WERI-Rb-1 (cell line): ENCODE measurements at regions not wholly inside any gene's neighbourhood (a gene's known extent, or its start where the extent isn't known, plus 50 kb on each side); places are given as distances from the start of the nearest gene placed in this dataset.
A peak's percentile ranks its signal among the peaks of the same experiment; 100 is the strongest.

Experiments
- DNase-seq: peaks from one replicate; pipeline ENCODE4 v3.0.0-alpha.2; 2020
- H3K27ac ChIP-seq: fragments of 250-450 bp; sonication (Bioruptor Pico); 2 replicates; pipeline ENCODE4 v1.5.1; 2020; ENCODE audit warnings: mild to moderate bottlenecking, moderate library complexity
- H3K27me3 ChIP-seq: fragments of 250-450 bp; sonication (Bioruptor Pico); 2 replicates; pipeline ENCODE4 v1.5.1; 2021; ENCODE audit warnings: mild to moderate bottlenecking, low read depth, moderate library complexity; ENCODE audit not compliant: insufficient read depth, severe bottlenecking
- H3K36me3 ChIP-seq: fragments of 250-450 bp; sonication (Bioruptor Pico); 2 replicates; pipeline ENCODE4 v1.5.1; 2020; ENCODE audit warnings: mild to moderate bottlenecking, moderate library complexity
- H3K4me3 ChIP-seq: 2 replicates; pipeline ENCODE4 v1.5.1; 2011; ENCODE audit warnings: low read depth, mild to moderate bottlenecking, control low read depth, low read length
- H3K9me3 ChIP-seq: fragments of 250-450 bp; sonication (Bioruptor Pico); 2 replicates; pipeline ENCODE4 v1.5.1; 2021; ENCODE audit warnings: mild to moderate bottlenecking, moderate library complexity; ENCODE audit not compliant: severe bottlenecking
- CTCF ChIP-seq: IDR thresholded peaks from 2 replicates; pipeline ENCODE4 v1.5.1; 2011; ENCODE audit warnings: low read depth, mild to moderate bottlenecking, control low read depth, inconsistent platforms, low read length

GRCh38 chr3:71846185-71846584 lies 61.2 kb upstream of the PROK2 start:
- peak; percentile 73 for DNase-seq
- H3K27ac ChIP-seq: no peak overlapping the region
- no peaks in the 10 kb centered on the region for H3K27me3 ChIP-seq

GRCh38 chr3:71843071-71843470 lies 58.1 kb upstream of the PROK2 start:
- DNase-seq: no peak
- Histone ChIP-seq H3K4me3 (no peak overlapping the region), H3K36me3 (no peaks in the 10 kb centered on the region), H3K27me3 (no peaks in the 10 kb centered on the region), H3K9me3 (no peaks in the 10 kb centered on the region), H3K27ac (no peak overlapping the region)
- TF ChIP-seq CTCF: no peak

More at GRCh38 chr3:71846185-71846584, 61.2 kb upstream of the PROK2 start:
- H3K4me3 ChIP-seq: no peak overlapping the region
- TF ChIP-seq CTCF: no peak
- H3K36me3 ChIP-seq: no peaks in the 10 kb centered on the region
- H3K9me3 ChIP-seq: peaks cover 4% of the 10 kb centered on the region

GRCh38 chr3:71838406-71838805 lies 53.5 kb upstream of the PROK2 start:
- Histone ChIP-seq H3K36me3 (no peaks in the 10 kb centered on the region), H3K27ac (no peak overlapping the region), H3K9me3 (no peaks in the 10 kb centered on the region), H3K4me3 (no peak overlapping the region), H3K27me3 (no peaks in the 10 kb centered on the region)
- DNase-seq: no peak
- TF ChIP-seq CTCF: no peak
